HG02870 (cell line): ENCODE measurements at regions not wholly inside any gene's neighbourhood (a gene's known extent, or its start where the extent isn't known, plus 50 kb on each side); places are given as distances from the start of the nearest gene placed in this dataset.

Source experiments
- ATAC-seq: cut with Tn5 transposase; IDR thresholded peaks from one replicate; pipeline ENCODE4 v1.9.1; 2021; ENCODE audit warnings: mild to moderate bottlenecking, moderate library complexity; ENCODE audit not compliant: unreplicated experiment

GRCh38 chr14:28059254-28059653 lies 707.3 kb upstream of the FOXG1 start:
- no peak for ATAC-seq

- no peak for ATAC-seq
Observed at GRCh38 chr14:28061006-28061405, 705.6 kb upstream of the FOXG1 start.

GRCh38 chr14:28077021-28077420 lies 689.6 kb upstream of the FOXG1 start:
- no peak for ATAC-seq

GRCh38 chr14:28083389-28083788 lies 683.2 kb upstream of the FOXG1 start:
- no peak for ATAC-seq

- no peak for ATAC-seq
Observed at GRCh38 chr14:28088125-28088524, 678.5 kb upstream of the FOXG1 start.

- no peak for ATAC-seq
Observed at GRCh38 chr14:28097585-28097984, 669.0 kb upstream of the FOXG1 start.

GRCh38 chr14:28098856-28099255 lies 667.7 kb upstream of the FOXG1 start:
- no peak for ATAC-seq

- ATAC-seq: no peak
Observed at GRCh38 chr14:28102001-28102400, 664.6 kb upstream of the FOXG1 start.

- ATAC-seq: no peak
Observed at GRCh38 chr14:28102814-28103213, 663.8 kb upstream of the FOXG1 start.

GRCh38 chr14:28113311-28113710 lies 653.3 kb upstream of the FOXG1 start:
- ATAC-seq: no peak

GRCh38 chr14:28116716-28117115 lies 649.9 kb upstream of the FOXG1 start:
- ATAC-seq: no peak

- no peak for ATAC-seq
Observed at GRCh38 chr14:28119849-28120248, 646.7 kb upstream of the FOXG1 start.

- no peak for ATAC-seq
Observed at GRCh38 chr14:28120391-28120790, 646.2 kb upstream of the FOXG1 start.

- no peak for ATAC-seq
Observed at GRCh38 chr14:28121512-28122297, 644.9 kb upstream of the FOXG1 start.

GRCh38 chr14:28130610-28131284 lies 635.8 kb upstream of the FOXG1 start:
- ATAC-seq: no peak

GRCh38 chr14:28138341-28138740 lies 628.2 kb upstream of the FOXG1 start:
- ATAC-seq: no peak

- ATAC-seq: no peak
Observed at GRCh38 chr14:28141662-28142061, 624.9 kb upstream of the FOXG1 start.

- no peak for ATAC-seq
Observed at GRCh38 chr14:28142400-28143015, 624.1 kb upstream of the FOXG1 start.

- ATAC-seq: no peak
Observed at GRCh38 chr14:28143316-28143715, 623.3 kb upstream of the FOXG1 start.

GRCh38 chr14:28151926-28152325 lies 614.7 kb upstream of the FOXG1 start:
- ATAC-seq: no peak

- ATAC-seq: no peak
Observed at GRCh38 chr14:28152453-28153044, 614.0 kb upstream of the FOXG1 start.
